ENCODE measurements at regions not wholly inside any gene's neighbourhood (a gene's known extent, or its start where the extent isn't known, plus 50 kb on each side); places are given as distances from the start of the nearest gene placed in this dataset.

DNA sequence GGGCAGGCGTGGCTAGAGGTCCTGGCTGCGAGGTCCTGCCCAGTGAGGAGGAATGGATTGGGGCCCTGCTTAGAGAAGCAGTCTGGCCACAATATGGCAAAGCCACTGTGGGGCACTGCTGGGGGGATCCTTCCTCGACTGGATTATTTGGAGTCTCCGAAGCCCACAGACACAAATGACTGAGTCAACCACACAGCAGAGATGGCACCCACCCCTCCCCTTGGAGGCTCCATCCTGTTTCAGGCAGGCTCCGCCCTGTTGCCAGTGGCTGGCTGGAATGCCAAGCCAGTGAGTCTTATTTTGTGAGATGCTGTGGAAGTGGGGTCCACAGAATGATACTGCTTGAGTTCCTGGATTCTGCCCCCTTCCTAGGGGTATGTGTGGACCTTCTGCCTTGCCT lies 363.9 kb downstream of the PPP1R2C start:
- TF ChIP-seq CTCF (IDR thresholded peaks at IDR 0.05; ENCODE audit: insufficient read depth, low read length, poor library complexity, severe bottlenecking) (no peak), EZH2phosphoT487 (conservative IDR thresholded peaks at IDR 0.05; ENCODE audit: low read length) (no peak)

All from SU-DHL-6 (cell line).